ENCODE measurements at regions not wholly inside any gene's neighbourhood (a gene's known extent, or its start where the extent isn't known, plus 50 kb on each side); places are given as distances from the start of the nearest gene placed in this dataset.

DNA sequence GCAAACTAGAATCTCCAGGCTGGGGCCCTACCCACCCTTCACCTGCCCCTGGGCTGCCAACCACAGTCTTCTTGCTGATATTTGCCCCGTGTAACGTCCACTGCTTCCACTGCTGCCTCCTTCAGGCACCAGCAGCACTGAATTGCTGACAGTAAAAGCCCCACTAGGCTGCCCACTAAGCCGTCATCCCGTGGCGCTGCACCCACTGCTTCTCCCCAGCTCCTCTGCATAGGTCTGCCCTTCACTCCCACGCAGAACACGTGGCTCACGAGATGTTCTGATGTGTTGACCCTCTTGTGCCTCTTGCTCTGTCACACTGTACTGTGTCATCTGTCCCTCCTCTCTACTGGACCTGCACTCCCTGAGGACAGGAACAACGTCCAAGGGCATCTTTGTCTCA is 86.3 kb upstream of the HIVEP1 start:
- TF ChIP-seq, protein P1, sequence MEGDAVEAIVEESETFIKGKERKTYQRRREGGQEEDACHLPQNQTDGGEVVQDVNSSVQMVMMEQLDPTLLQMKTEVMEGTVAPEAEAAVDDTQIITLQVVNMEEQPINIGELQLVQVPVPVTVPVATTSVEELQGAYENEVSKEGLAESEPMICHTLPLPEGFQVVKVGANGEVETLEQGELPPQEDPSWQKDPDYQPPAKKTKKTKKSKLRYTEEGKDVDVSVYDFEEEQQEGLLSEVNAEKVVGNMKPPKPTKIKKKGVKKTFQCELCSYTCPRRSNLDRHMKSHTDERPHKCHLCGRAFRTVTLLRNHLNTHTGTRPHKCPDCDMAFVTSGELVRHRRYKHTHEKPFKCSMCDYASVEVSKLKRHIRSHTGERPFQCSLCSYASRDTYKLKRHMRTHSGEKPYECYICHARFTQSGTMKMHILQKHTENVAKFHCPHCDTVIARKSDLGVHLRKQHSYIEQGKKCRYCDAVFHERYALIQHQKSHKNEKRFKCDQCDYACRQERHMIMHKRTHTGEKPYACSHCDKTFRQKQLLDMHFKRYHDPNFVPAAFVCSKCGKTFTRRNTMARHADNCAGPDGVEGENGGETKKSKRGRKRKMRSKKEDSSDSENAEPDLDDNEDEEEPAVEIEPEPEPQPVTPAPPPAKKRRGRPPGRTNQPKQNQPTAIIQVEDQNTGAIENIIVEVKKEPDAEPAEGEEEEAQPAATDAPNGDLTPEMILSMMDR (IDR thresholded peaks at IDR 0.05), result no peak
- Mint-ChIP-seq H3K9me3 (ENCODE audit: low read depth) (no peaks in the 10 kb centered on the region), H3K4me1 (ENCODE audit: low read depth) (peaks cover 14% of the 10 kb centered on the region), H3K27ac (ENCODE audit: unreplicated experiment) (no peak overlapping the region), H3K4me3 (ENCODE audit: unreplicated experiment) (no peak overlapping the region), H3K36me3 (ENCODE audit: low read depth) (no peaks in the 10 kb centered on the region), H3K27me3 (ENCODE audit: low read depth) (no peaks in the 10 kb centered on the region)
- DNase-seq (ENCODE audit: low spot score), result no peak

DNA sequence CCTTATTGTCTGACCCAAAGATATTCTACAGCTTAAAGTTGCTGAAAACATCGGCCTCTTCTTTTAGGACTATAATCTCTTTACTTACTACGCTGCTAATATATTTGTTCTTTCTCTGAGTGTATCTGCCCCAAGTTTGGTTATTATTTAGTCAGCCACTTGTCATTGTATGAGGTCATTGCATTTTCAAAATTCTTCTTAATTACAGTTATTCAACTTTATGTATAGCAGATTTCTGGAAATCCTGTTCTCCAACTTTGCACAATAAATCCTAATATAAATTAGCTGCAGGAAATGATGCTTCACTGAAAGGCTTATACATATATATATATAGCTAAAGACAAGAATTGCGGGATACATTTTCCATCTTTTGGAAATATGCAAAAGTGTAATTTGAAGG is 88.5 kb upstream of the HIVEP1 start:
- no peaks in the 10 kb centered on the region for H3K9me3 Mint-ChIP-seq (ENCODE audit: low read depth)
- no peaks in the 10 kb centered on the region for H3K27me3 Mint-ChIP-seq (ENCODE audit: low read depth)
- TF ChIP-seq, protein P1 (IDR thresholded peaks at IDR 0.05), result no peak

DNA sequence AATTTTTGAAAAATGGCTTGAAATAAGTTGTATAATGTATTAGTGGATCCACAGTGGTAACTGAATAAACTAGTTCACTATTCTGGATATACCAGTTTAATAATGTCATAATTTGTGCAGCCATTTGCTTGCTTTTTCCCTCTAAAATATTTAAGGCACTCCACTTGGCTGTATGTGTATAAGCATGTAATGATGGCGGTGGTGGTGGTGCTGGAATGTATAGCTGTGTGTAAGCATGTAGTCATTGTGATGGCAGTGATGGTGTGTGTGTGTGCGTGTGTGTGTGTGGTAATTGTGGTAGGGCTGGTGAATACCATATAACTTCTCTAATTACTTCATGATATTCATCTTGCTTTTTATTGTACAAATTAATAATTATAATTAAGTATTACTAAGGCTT is 89.2 kb upstream of the HIVEP1 start:
- Mint-ChIP-seq H3K9me3 (ENCODE audit: low read depth) (no peaks in the 10 kb centered on the region), H3K4me3 (ENCODE audit: unreplicated experiment) (no peak overlapping the region), H3K4me1 (ENCODE audit: low read depth) (peaks cover 43% of the 10 kb centered on the region), H3K36me3 (ENCODE audit: low read depth) (no peaks in the 10 kb centered on the region), H3K27ac (ENCODE audit: unreplicated experiment) (no peak overlapping the region), H3K27me3 (ENCODE audit: low read depth) (no peaks in the 10 kb centered on the region)
- DNase-seq (ENCODE audit: low spot score), result no peak
- TF ChIP-seq, protein P1 (IDR thresholded peaks at IDR 0.05), result no peak

More for the DNA sequence above, 88.5 kb upstream of the HIVEP1 start:
- Mint-ChIP-seq H3K4me3 (ENCODE audit: unreplicated experiment) (no peak overlapping the region), H3K36me3 (ENCODE audit: low read depth) (no peaks in the 10 kb centered on the region), H3K27ac (ENCODE audit: unreplicated experiment) (no peak overlapping the region), H3K4me1 (ENCODE audit: low read depth) (peaks cover 36% of the 10 kb centered on the region)
- DNase-seq (ENCODE audit: low spot score), result no peak

DNA sequence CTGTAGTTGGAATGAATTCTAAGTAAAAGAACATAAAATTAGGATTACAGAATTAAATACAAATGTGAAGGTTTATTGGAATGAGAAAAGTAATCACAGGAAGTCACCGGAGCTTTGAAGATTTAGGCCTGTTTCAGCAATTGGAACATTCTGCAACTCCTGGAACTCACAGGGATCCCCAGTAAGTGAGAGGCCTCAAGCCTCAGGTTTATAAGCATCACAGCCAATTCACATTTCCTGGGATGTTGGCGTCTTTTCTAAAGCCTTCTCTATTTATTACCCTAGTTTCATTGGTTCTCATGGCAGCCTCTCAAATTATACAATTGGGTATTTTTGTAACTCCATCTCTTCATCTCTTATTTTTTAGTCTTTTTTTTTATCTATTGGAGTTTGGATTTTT is 90.4 kb upstream of the HIVEP1 start:
- peaks cover 47% of the 10 kb centered on the region for H3K4me1 Mint-ChIP-seq (ENCODE audit: low read depth)
- no peaks in the 10 kb centered on the region for H3K9me3 Mint-ChIP-seq (ENCODE audit: low read depth)
- no peaks in the 10 kb centered on the region for H3K27me3 Mint-ChIP-seq (ENCODE audit: low read depth)
- no peak overlapping the region for H3K4me3 Mint-ChIP-seq (ENCODE audit: unreplicated experiment)
- H3K27ac Mint-ChIP-seq (ENCODE audit: unreplicated experiment), result peak overlapping the region; percentile 96
- no peaks in the 10 kb centered on the region for H3K36me3 Mint-ChIP-seq (ENCODE audit: low read depth)
- DNase-seq (ENCODE audit: low spot score), result no peak
- TF ChIP-seq, protein P1 (IDR thresholded peaks at IDR 0.05), result no peak

DNA sequence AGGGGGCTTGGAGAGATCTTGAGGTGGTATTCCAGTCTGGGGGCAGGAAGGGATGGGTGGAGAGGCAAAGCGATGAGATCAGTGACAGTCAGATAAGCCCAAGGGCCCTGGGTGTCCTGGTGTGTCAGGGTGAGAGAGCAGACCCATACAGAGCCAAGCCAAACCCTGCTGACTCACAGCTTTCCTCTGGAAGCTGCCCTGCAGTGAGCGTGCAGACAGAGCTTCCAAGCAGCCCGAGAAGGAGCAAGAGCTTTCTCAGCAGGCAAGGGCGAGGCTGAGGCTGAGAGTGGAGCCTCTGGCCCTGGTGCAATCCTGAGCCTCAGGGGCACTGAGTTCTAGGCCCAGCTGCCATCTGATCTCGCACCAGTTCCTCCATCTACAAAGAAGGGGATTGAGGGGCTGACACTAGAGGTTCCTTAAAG is 91.1 kb upstream of the HIVEP1 start:
- H3K4me3 Mint-ChIP-seq (ENCODE audit: unreplicated experiment), result no peak overlapping the region
- no peaks in the 10 kb centered on the region for H3K27me3 Mint-ChIP-seq (ENCODE audit: low read depth)
- peak overlapping the region; percentile 96 for H3K27ac Mint-ChIP-seq (ENCODE audit: unreplicated experiment)
- no peak for DNase-seq (ENCODE audit: low spot score)
- no peaks in the 10 kb centered on the region for H3K36me3 Mint-ChIP-seq (ENCODE audit: low read depth)
- H3K4me1 Mint-ChIP-seq (ENCODE audit: low read depth), result peaks cover 47% of the 10 kb centered on the region
- TF ChIP-seq, protein P1 (IDR thresholded peaks at IDR 0.05), result no peak
- no peaks in the 10 kb centered on the region for H3K9me3 Mint-ChIP-seq (ENCODE audit: low read depth)

Measured in chondrocyte (in vitro differentiated cells).